HFFc6 (cell line): ENCODE measurements at regions not wholly inside any gene's neighbourhood (a gene's known extent, or its start where the extent isn't known, plus 50 kb on each side); places are given as distances from the start of the nearest gene placed in this dataset.

Experiments
- DNase-seq: peaks from one replicate; pipeline ENCODE4 v3.0.0-alpha.2; 2018
- H3K27ac Mint-ChIP-seq: 2 replicates; pipeline ENCODE4 v1.8.0; 2020; ENCODE audit warnings: mild to moderate bottlenecking, mixed read lengths
- H3K27me3 Mint-ChIP-seq: 2 replicates; pipeline ENCODE4 v1.8.0; 2021; ENCODE audit warnings: mild to moderate bottlenecking, moderate library complexity, mixed read lengths; ENCODE audit not compliant: insufficient read depth
- H3K36me3 Mint-ChIP-seq: 2 replicates; pipeline ENCODE4 v1.8.0; 2021; ENCODE audit warnings: low read depth, mixed read lengths
- H3K4me1 Mint-ChIP-seq: 2 replicates; pipeline ENCODE4 v1.8.0; 2020; ENCODE audit warnings: low read depth, mixed read lengths
- H3K4me3 Mint-ChIP-seq: 2 replicates; pipeline ENCODE4 v1.8.0; 2020; ENCODE audit warnings: mild to moderate bottlenecking, moderate library complexity, mixed read lengths
- H3K9me3 Mint-ChIP-seq: 2 replicates; pipeline ENCODE4 v1.8.0; 2020; ENCODE audit warnings: mild to moderate bottlenecking, mixed read lengths
- TF ChIP-seq, protein P1 (sequence below): fragments of 200-600 bp; sonication (generic); IDR thresholded peaks from 2 replicates; pipeline ENCODE4 v1.5.0; 2021; ENCODE audit warnings: antibody characterized with exemption, mild to moderate bottlenecking

DNA sequence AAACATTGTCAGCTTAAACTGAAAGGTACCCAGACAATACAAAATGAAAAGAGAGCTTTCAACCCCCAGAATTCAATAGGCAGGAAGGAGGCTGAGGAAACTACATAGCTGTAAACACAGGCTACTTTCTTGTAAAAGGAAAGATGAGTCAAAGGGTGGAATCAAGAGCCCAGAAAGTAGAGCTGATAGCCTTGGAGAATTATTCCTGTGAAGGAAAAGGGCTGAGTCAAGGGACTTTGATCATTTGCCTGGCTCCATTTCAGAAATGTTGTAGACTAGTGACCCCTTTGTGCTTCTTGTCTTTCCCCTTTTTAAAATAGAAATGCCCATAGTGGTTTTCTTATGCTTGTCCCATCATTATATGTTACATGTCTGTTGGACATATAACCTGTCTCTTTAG, 597.6 kb downstream of the ADGRL2 start:
- TF ChIP-seq, protein P1, sequence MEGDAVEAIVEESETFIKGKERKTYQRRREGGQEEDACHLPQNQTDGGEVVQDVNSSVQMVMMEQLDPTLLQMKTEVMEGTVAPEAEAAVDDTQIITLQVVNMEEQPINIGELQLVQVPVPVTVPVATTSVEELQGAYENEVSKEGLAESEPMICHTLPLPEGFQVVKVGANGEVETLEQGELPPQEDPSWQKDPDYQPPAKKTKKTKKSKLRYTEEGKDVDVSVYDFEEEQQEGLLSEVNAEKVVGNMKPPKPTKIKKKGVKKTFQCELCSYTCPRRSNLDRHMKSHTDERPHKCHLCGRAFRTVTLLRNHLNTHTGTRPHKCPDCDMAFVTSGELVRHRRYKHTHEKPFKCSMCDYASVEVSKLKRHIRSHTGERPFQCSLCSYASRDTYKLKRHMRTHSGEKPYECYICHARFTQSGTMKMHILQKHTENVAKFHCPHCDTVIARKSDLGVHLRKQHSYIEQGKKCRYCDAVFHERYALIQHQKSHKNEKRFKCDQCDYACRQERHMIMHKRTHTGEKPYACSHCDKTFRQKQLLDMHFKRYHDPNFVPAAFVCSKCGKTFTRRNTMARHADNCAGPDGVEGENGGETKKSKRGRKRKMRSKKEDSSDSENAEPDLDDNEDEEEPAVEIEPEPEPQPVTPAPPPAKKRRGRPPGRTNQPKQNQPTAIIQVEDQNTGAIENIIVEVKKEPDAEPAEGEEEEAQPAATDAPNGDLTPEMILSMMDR, result no peak
- no peak overlapping the region for H3K4me3 Mint-ChIP-seq

DNA sequence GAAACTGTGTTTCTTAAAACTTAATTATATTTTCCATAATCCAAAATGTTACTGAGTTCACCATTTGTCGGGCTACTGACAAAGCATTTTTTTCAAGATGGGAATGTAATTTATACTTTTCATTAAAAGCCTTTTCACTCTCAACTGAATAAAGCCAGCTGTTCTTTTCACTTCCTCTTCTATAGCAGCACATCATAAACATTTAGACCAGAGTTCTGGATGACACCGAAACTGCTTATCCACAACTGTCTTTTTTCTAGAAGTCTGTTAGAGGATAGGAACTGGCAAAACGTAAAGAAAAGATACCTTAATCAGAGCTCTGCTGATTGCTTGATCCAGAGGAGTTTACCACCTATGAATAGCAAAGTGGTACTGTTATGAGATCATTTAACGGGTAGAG, 594.7 kb downstream of the ADGRL2 start:
- Mint-ChIP-seq H3K36me3 (peaks cover 5% of the 10 kb centered on the region; the same call in 1 of the 2 replicates), H3K27me3 (no peaks in the 10 kb centered on the region), H3K4me1 (no peaks in the 10 kb centered on the region), H3K4me3 (no peak overlapping the region), H3K9me3 (peaks cover 36% of the 10 kb centered on the region), H3K27ac (no peak overlapping the region)
- TF ChIP-seq, protein P1, result no peak
- no peak for DNase-seq

More for the DNA sequence above, 597.6 kb downstream of the ADGRL2 start:
- Mint-ChIP-seq H3K4me1 (no peaks in the 10 kb centered on the region), H3K9me3 (peaks cover 33% of the 10 kb centered on the region), H3K27ac (no peak overlapping the region), H3K27me3 (no peaks in the 10 kb centered on the region), H3K36me3 (no peaks in the 10 kb centered on the region)
- DNase-seq, result no peak

DNA sequence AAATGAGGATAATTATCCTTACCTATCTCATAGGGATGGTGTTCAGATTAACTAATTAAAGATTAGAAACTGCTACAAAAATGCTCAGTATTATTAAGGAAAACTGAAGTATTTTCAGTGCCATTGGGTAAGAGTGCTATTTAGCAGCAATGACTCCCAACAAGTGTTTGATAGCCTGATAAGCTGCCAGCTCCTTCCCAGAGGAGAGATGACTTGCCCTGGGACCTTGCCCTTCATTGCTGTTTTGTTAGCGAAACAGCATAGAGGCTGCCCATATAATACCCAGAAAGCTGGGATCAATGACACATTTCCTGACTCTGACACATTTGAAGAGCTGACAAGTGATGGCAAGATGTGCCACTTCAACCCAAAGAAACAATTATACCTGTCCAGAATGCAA, 592.2 kb downstream of the ADGRL2 start:
- no peak for DNase-seq
- Mint-ChIP-seq H3K4me3 (no peak overlapping the region), H3K9me3 (peaks cover 41% of the 10 kb centered on the region), H3K27me3 (no peaks in the 10 kb centered on the region), H3K27ac (no peak overlapping the region), H3K4me1 (no peaks in the 10 kb centered on the region), H3K36me3 (peaks cover 5% of the 10 kb centered on the region; the same call in 1 of the 2 replicates)
- TF ChIP-seq, protein P1, result no peak

DNA sequence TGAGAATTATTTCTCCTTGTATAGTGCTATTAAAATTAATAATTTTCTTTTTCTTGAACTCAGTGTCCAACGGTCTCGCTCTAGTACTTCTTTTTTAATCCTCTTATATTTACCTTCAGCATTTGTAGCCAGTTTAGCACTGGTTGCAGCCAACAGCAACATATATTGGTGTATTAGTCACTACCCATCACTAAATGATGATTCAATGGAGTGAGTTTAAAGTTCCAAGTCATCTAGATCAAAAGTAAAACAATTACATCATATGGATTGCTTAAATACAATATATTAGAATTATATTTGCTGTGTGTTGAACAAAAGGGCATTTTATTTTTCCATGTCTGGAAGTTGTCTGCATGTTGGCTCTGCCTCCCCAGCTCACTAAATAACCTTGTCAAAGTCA, 591.8 kb downstream of the ADGRL2 start:
- Mint-ChIP-seq H3K27ac (no peak overlapping the region), H3K9me3 (peaks cover 39% of the 10 kb centered on the region)
- DNase-seq, result no peak

DNA sequence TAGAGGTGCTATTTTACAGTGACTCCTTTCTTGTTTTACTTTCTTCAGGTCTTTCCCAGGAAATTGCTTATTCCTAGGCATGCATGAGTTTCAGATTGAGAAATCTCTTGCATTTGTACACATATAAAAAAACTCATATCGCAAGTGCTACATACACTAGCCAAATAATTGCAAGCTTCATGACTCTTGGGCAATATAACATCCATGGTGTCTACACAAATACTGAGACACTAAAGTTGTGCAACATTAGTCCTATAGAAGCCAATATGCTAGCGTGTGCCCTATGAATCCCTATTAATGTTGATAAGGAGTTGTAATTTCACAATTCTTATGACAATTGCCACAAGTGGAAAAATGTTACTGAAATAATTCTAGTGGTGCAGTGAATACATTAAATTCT, 591.0 kb downstream of the ADGRL2 start:
- peaks cover 38% of the 10 kb centered on the region for H3K9me3 Mint-ChIP-seq
- H3K36me3 Mint-ChIP-seq, result peaks cover 5% of the 10 kb centered on the region; the same call in 1 of the 2 replicates
- no peak overlapping the region for H3K4me3 Mint-ChIP-seq
- no peak overlapping the region for H3K27ac Mint-ChIP-seq
- no peaks in the 10 kb centered on the region for H3K4me1 Mint-ChIP-seq
- DNase-seq, result no peak
- TF ChIP-seq, protein P1, result no peak
- H3K27me3 Mint-ChIP-seq, result no peaks in the 10 kb centered on the region

More for the DNA sequence above, 591.8 kb downstream of the ADGRL2 start:
- Mint-ChIP-seq H3K4me3 (no peak overlapping the region), H3K27me3 (no peaks in the 10 kb centered on the region), H3K4me1 (no peaks in the 10 kb centered on the region), H3K36me3 (peaks cover 5% of the 10 kb centered on the region; the same call in 1 of the 2 replicates)
- TF ChIP-seq, protein P1, result no peak

DNA sequence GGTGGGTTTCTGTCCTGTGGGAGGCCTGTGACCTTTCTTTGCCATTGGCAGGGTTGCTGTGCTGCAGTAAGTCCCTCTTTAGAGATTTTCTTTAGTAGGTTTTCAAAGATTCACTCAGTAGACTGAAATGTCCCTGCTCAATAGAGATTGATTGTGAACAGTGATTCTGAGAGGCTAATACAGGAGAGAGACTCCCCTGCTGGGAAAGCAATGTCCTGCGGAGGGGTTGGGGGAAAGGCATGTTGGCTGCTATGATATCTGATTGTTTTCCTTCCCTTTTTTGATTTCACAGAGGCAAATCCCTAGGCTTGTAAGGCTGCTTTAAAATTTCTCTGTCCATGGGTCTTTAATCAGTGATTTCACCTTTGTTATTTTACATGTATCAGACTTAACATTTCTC, 589.9 kb downstream of the ADGRL2 start:
- TF ChIP-seq, protein P1, result no peak
- Mint-ChIP-seq H3K4me1 (no peaks in the 10 kb centered on the region), H3K4me3 (no peak overlapping the region), H3K27ac (no peak overlapping the region), H3K27me3 (no peaks in the 10 kb centered on the region), H3K9me3 (peaks cover 38% of the 10 kb centered on the region), H3K36me3 (peaks cover 5% of the 10 kb centered on the region; the same call in 1 of the 2 replicates)
- no peak for DNase-seq
